Mammary epithelial cell (primary cell): ENCODE measurements at regions not wholly inside any gene's neighbourhood (a gene's known extent, or its start where the extent isn't known, plus 50 kb on each side); places are given as distances from the start of the nearest gene placed in this dataset.

Experiments
- CTCF ChIP-seq, 2 donors: IDR thresholded peaks in 1 of 2; conservative IDR thresholded peaks in 1 of 2; 2 replicates each; pipeline ENCODE4 v1.5.1; 2011 to 2012; ENCODE audit warnings: inconsistent platforms in 2 of 2, low read length in 2 of 2, mild to moderate bottlenecking in 2 of 2, control low read depth in 1 of 2, low read depth in 1 of 2; ENCODE audit not compliant: insufficient read depth in 1 of 2; ENCODE audit errors: extremely low read depth in 1 of 2
- EZH2 ChIP-seq: IDR thresholded peaks from 2 replicates; pipeline ENCODE4 v1.6.1; 2012; ENCODE audit warnings: low read length, inconsistent platforms, borderline replicate concordance

- TF ChIP-seq CTCF (conservative IDR thresholded peaks at IDR 0.05 in 1 of 2, IDR thresholded peaks at IDR 0.05 in 1 of 2; ENCODE audit: extremely low read depth in 1 of 2, insufficient read depth in 1 of 2, low read depth in 1 of 2, low read length in 2 of 2) (no peak), EZH2 (no peak)
Observed at GRCh38 chr14:104339829-104340228, 201.4 kb downstream of the KIF26A start.
